ENCODE measurements at regions not wholly inside any gene's neighbourhood (a gene's known extent, or its start where the extent isn't known, plus 50 kb on each side); places are given as distances from the start of the nearest gene placed in this dataset.
"Not testable (repeated sequence)": the region's sequence is repeated elsewhere in the genome, so short reads cannot be mapped to it uniquely, and the experiment has no call there.

- Histone ChIP-seq H3K4me3 (ENCODE audit: low read depth, low read length) (no peak overlapping the region), H3K36me3 (ENCODE audit: control insufficient read depth, insufficient read depth, low read length) (no peaks in the 10 kb centered on the region), H3K27me3 (ENCODE audit: control insufficient read depth, insufficient read depth, low read length) (no peaks in the 10 kb centered on the region)
- FAIRE-seq (no peak), DNase-seq (ENCODE audit: low read depth) (no peak)
- TF ChIP-seq, protein P1, sequence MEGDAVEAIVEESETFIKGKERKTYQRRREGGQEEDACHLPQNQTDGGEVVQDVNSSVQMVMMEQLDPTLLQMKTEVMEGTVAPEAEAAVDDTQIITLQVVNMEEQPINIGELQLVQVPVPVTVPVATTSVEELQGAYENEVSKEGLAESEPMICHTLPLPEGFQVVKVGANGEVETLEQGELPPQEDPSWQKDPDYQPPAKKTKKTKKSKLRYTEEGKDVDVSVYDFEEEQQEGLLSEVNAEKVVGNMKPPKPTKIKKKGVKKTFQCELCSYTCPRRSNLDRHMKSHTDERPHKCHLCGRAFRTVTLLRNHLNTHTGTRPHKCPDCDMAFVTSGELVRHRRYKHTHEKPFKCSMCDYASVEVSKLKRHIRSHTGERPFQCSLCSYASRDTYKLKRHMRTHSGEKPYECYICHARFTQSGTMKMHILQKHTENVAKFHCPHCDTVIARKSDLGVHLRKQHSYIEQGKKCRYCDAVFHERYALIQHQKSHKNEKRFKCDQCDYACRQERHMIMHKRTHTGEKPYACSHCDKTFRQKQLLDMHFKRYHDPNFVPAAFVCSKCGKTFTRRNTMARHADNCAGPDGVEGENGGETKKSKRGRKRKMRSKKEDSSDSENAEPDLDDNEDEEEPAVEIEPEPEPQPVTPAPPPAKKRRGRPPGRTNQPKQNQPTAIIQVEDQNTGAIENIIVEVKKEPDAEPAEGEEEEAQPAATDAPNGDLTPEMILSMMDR (IDR thresholded peaks at IDR 0.05; ENCODE audit: insufficient read depth, low read length, severe bottlenecking), result no peak
Observed at GRCh38 chr7:113308399-113308798, 190.0 kb upstream of the SMIM30 start.

DNA sequence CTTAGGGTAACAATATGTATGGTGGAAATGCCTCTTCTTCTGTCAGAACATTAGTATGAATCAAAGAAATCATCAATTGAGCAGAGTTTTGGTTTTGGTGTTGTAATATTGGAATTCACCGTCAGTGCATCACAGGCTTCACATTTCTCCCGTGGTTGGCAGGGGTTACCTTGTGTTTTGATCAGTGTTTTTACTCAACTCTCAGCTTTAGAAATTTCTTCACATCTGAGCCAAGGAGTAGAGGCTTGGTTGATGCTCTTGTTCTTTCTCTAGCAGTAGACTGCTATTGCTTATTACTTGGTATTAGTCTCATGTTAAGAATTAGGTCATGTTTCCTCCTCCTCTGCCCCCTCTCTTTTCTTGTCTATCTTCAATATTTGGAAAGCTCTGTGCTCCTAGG lies 188.8 kb upstream of the SMIM30 start:
- TF ChIP-seq, protein P1 (IDR thresholded peaks at IDR 0.05; ENCODE audit: insufficient read depth, low read length, severe bottlenecking), result no peak
- FAIRE-seq (no peak), DNase-seq (ENCODE audit: low read depth) (peak; percentile 5)
- H3K36me3 ChIP-seq (ENCODE audit: control insufficient read depth, insufficient read depth, low read length), result no peaks in the 10 kb centered on the region
- no peak overlapping the region for H3K4me3 ChIP-seq (ENCODE audit: low read depth, low read length)
- H3K27me3 ChIP-seq (ENCODE audit: control insufficient read depth, insufficient read depth, low read length), result no peaks in the 10 kb centered on the region

DNA sequence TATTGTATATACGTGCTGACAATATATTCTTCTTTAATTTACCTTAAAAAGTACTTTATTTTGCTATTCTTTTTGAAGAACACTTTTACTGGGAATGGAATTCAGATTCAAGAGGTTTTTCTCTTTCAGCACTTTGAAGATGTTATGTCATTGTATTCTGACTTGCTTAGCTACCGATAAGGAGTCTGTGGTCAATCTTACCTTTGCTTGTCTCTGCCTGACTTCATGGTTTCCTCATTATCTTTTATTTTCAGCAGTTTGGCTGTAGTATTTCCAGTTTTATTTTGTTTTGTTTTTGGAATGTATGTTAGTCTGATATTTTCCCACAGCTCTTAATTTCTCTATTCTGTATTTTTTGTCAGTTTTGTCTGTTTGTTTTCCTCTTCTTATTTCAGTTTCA lies 187.9 kb upstream of the SMIM30 start:
- no peaks in the 10 kb centered on the region for H3K27me3 ChIP-seq (ENCODE audit: control insufficient read depth, insufficient read depth, low read length)
- TF ChIP-seq, protein P1 (IDR thresholded peaks at IDR 0.05; ENCODE audit: insufficient read depth, low read length, severe bottlenecking), result no peak
- H3K36me3 ChIP-seq (ENCODE audit: control insufficient read depth, insufficient read depth, low read length), result no peaks in the 10 kb centered on the region
- H3K4me3 ChIP-seq (ENCODE audit: low read depth, low read length), result no peak overlapping the region
- FAIRE-seq, result no peak
- DNase-seq (ENCODE audit: low read depth), result no peak

GRCh38 chr7:113304104-113304503 lies 185.8 kb upstream of the SMIM30 start:
- no peaks in the 10 kb centered on the region for H3K27me3 ChIP-seq (ENCODE audit: control insufficient read depth, insufficient read depth, low read length)
- H3K4me3 ChIP-seq (ENCODE audit: low read depth, low read length), result no peak overlapping the region
- TF ChIP-seq, protein P1 (IDR thresholded peaks at IDR 0.05; ENCODE audit: insufficient read depth, low read length, severe bottlenecking), result no peak
- FAIRE-seq (no peak), DNase-seq (ENCODE audit: low read depth) (no peak)
- H3K36me3 ChIP-seq (ENCODE audit: control insufficient read depth, insufficient read depth, low read length), result no peaks in the 10 kb centered on the region

- H3K27me3 ChIP-seq (ENCODE audit: control insufficient read depth, insufficient read depth, low read length); H3K4me3 ChIP-seq (ENCODE audit: low read depth, low read length); H3K36me3 ChIP-seq (ENCODE audit: control insufficient read depth, insufficient read depth, low read length); FAIRE-seq; DNase-seq (ENCODE audit: low read depth): not testable (repeated sequence)
Observed at GRCh38 chr7:113303388-113303787, 185.0 kb upstream of the SMIM30 start.

DNA sequence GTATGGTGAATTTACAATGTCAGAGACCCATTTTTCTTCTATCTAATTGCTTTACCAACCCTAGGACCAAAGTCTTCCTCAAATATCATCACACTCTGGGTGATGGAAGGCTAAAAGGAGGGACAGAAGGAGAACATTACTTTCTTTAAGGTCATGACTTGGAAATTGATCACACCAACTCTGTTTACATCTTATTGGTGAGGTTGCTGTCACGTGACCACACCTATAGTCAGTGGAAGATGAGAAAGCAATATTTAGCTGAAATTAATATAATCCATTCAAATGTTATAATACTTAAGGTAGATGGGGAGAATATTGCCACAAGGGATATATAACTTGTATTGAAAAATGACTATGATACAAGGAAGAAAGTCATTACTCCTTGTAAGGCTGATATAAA lies 183.6 kb upstream of the SMIM30 start:
- DNase-seq (ENCODE audit: low read depth), result no peak
- Histone ChIP-seq H3K27me3 (ENCODE audit: control insufficient read depth, insufficient read depth, low read length) (no peaks in the 10 kb centered on the region), H3K36me3 (ENCODE audit: control insufficient read depth, insufficient read depth, low read length) (no peaks in the 10 kb centered on the region), H3K4me3 (ENCODE audit: low read depth, low read length) (no peak overlapping the region)
- TF ChIP-seq, protein P1 (IDR thresholded peaks at IDR 0.05; ENCODE audit: insufficient read depth, low read length, severe bottlenecking), result no peak
- no peak for FAIRE-seq
